Left colon (tissue), 2 donors: ENCODE measurements at regions not wholly inside any gene's neighbourhood (a gene's known extent, or its start where the extent isn't known, plus 50 kb on each side); places are given as distances from the start of the nearest gene placed in this dataset.
"Not testable (repeated sequence)": the region's sequence is repeated elsewhere in the genome, so short reads cannot be mapped to it uniquely, and the experiment has no call there.

Experiments used
- ATAC-seq: fragments of 200-7000 bp; cut with Tn5 transposase; one replicate; pipeline ENCODE4 v1.9.1; 2020; ENCODE audit warnings: mild to moderate bottlenecking, moderate library complexity
- DNase-seq, 2 donors: peaks; one replicate each; pipeline ENCODE4 v3.0.0-alpha.2; 2020
- intact Hi-C, 2 donors: fragments of 100-400 bp; cut with DNase I in 1 of 2; cut with micrococcal nuclease in 1 of 2; formaldehyde crosslinking; loops; one replicate each; pipeline versions ENCODE4 v1.11.2 to v1.14.0; 2022; cut with DNase I, micrococcal nuclease
- donor health status: DM: no; HTN: no; CAD: no.
- donor health status: DM: yes; HTN: yes; CAD: no.

- intact Hi-C loops, result no loop called here
- ATAC-seq, result no peak
- DNase-seq, result no peak
Observed at GRCh38 chr15:45857291-45857690, 222.5 kb downstream of the SQOR start.

GRCh38 chr15:45858491-45858890, 223.7 kb downstream of the SQOR start:
- intact Hi-C loops, result no loop called here
- ATAC-seq (no peak), DNase-seq (no peak)

- no peak for DNase-seq
- ATAC-seq, result no peak
- intact Hi-C loops, result no loop called here
Observed at GRCh38 chr15:45862034-45862433, 227.2 kb downstream of the SQOR start.

GRCh38 chr15:45863881-45864580, 229.2 kb downstream of the SQOR start:
- intact Hi-C loops, result no loop called here
- DNase-seq (no peak), ATAC-seq (peak; percentile 62)

GRCh38 chr15:45866616-45867015, 231.8 kb downstream of the SQOR start:
- intact Hi-C loops, result no loop called here
- no peak for DNase-seq
- no peak for ATAC-seq

- DNase-seq (no peak), ATAC-seq (no peak)
- intact Hi-C loops, result no loop called here
Observed at GRCh38 chr15:45867281-45867680, 232.5 kb downstream of the SQOR start.

- no peak for DNase-seq
- intact Hi-C loops, result no loop called here
- ATAC-seq, result no peak
Observed at GRCh38 chr15:45868109-45868691, 233.4 kb downstream of the SQOR start.

GRCh38 chr15:45869034-45869668, 234.3 kb downstream of the SQOR start:
- intact Hi-C loops, result no loop called here
- ATAC-seq (no peak), DNase-seq (no peak)

- ATAC-seq, result peak; percentile 91
- DNase-seq, result peak; percentile 40 to 49
- intact Hi-C loops, result no loop called here
Observed at GRCh38 chr15:45871121-45871855, 236.5 kb downstream of the SQOR start.

GRCh38 chr15:45873781-45874180, 239.0 kb downstream of the SQOR start:
- ATAC-seq, result no peak
- intact Hi-C loops, result no loop called here
- no peak for DNase-seq

- intact Hi-C loops, DNase-seq, ATAC-seq: not testable (repeated sequence)
Observed at GRCh38 chr15:45874566-45874965, 239.7 kb downstream of the SQOR start.

- ATAC-seq (no peak), DNase-seq (no peak)
- intact Hi-C loops, result no loop called here
Observed at GRCh38 chr15:45884289-45884688, 249.5 kb downstream of the SQOR start.

GRCh38 chr15:45884755-45885445, 250.1 kb downstream of the SQOR start:
- no peak for ATAC-seq
- intact Hi-C loops, result no loop called here
- no peak for DNase-seq

GRCh38 chr15:45885801-45886200, 251.0 kb downstream of the SQOR start:
- intact Hi-C loops, result no loop called here
- no peak for DNase-seq
- no peak for ATAC-seq

- DNase-seq (peak in 1 of 2 donors; percentile 42), ATAC-seq (peak; percentile 67)
- intact Hi-C loops, result no loop called here
Observed at GRCh38 chr15:45891766-45892165, 256.9 kb downstream of the SQOR start.

GRCh38 chr15:45892182-45892581, 257.4 kb downstream of the SQOR start:
- no peak for ATAC-seq

GRCh38 chr15:45903283-45903682, 268.5 kb downstream of the SQOR start:
- intact Hi-C loops, result no loop called here
- no peak for ATAC-seq
- no peak for DNase-seq

More at GRCh38 chr15:45892182-45892581, 257.4 kb downstream of the SQOR start:
- intact Hi-C loops, result no loop called here
- no peak for DNase-seq

- intact Hi-C loops, result no loop called here
- ATAC-seq, result no peak
- DNase-seq, result no peak
Observed at GRCh38 chr15:45904019-45904418, 269.2 kb downstream of the SQOR start.

GRCh38 chr15:45906230-45906629, 271.4 kb downstream of the SQOR start:
- ATAC-seq (no peak), DNase-seq (no peak)
- intact Hi-C loops, result no loop called here
